HCT116 (cell line): ENCODE measurements at regions not wholly inside any gene's neighbourhood (a gene's known extent, or its start where the extent isn't known, plus 50 kb on each side); places are given as distances from the start of the nearest gene placed in this dataset.
A peak's percentile ranks its signal among the peaks of the same experiment; 100 is the strongest.

Experiments
- ATAC-seq: fragments of 200-7000 bp; cut with Tn5 transposase; 2 replicates; pipeline ENCODE4 v1.9.1; 2020; ENCODE audit warnings: mild to moderate bottlenecking, moderate library complexity
- BruUV-seq: library from RNA; stranded (reverse); fragments of 400-500 nt; replicated peaks from 2 replicates; lab custom pipeline; 2021; lab: Mats Ljungman, UMichigan
- CTCF ChIA-PET: fragments of 300-600 bp; sonication (Branson Sonifier 250); formaldehyde crosslinking; loops from one replicate; lab custom pipeline; 2021; ENCODE audit warnings: antibody characterized with exemption; lab: Charles Lee
- POLR2A ChIA-PET: fragments of 300-600, 350-600 bp; sonication (Branson Sonifier 250); formaldehyde crosslinking; loops from one replicate; lab custom pipeline; 2021; ENCODE audit warnings: antibody characterized with exemption; lab: Charles Lee
- RAD21 ChIA-PET, 2 experiments: fragments of 300-600 bp; sonication (Branson Sonifier 250); formaldehyde crosslinking; loops; one replicate each; lab custom pipeline; 2023; ENCODE audit warnings: low total read pairs in 2 of 2; ENCODE audit not compliant: uncharacterized antibody in 2 of 2, unreplicated experiment in 2 of 2, low non-redundant PET in 1 of 2; lab: Charles Lee
- DNase-seq: peaks from one replicate; pipeline ENCODE4 v3.0.0-alpha.2; 2010; ENCODE audit warnings: low read depth, low spot score
- H2AFZ ChIP-seq: fragments of 200-600 bp; shearing (Covaris generic), sonication (generic); 2 replicates; pipeline ENCODE4 v1.6.1; 2017; ENCODE audit warnings: low read depth, mixed run types, mixed read lengths, antibody characterized with exemption, low read length; ENCODE audit not compliant: poor library complexity, severe bottlenecking
- H3K27ac ChIP-seq: 2 replicates; pipeline ENCODE4 v1.5.1; 2012; ENCODE audit warnings: low read depth, low read length
- H3K27me3 ChIP-seq: fragments of 200-600 bp; sonication (generic); 2 replicates; pipeline ENCODE4 v1.6.1; 2016; ENCODE audit warnings: mixed run types, low read length, mixed read lengths; ENCODE audit not compliant: insufficient read depth
- H3K36me3 ChIP-seq, 2 experiments: fragments of 200-500 bp in 1 of 2; fragments of 200-600 bp in 1 of 2; sonication (Bioruptor generic) in 1 of 2; sonication (generic) in 1 of 2; 2 replicates each; pipeline versions ENCODE4 v1.5.1 to v1.6.1; 2014 to 2016; ENCODE audit warnings: low read length in 2 of 2, inconsistent platforms in 1 of 2, mixed read lengths in 1 of 2, mixed run types in 1 of 2; ENCODE audit not compliant: insufficient read depth in 2 of 2, control insufficient read depth in 1 of 2
- H3K4me1 ChIP-seq, 2 experiments: fragments of 200-600 bp in 1 of 2; sonication (generic) in 1 of 2; 2 replicates each; pipeline versions ENCODE4 v1.5.1 to v1.6.1; 2012 to 2017; ENCODE audit warnings: low read length in 2 of 2, inconsistent platforms in 1 of 2, mild to moderate bottlenecking in 1 of 2, mixed read lengths in 1 of 2, mixed run types in 1 of 2, moderate library complexity in 1 of 2; ENCODE audit not compliant: insufficient read depth in 2 of 2, control insufficient read depth in 1 of 2
- H3K4me2 ChIP-seq: fragments of 200-600 bp; sonication (generic); 2 replicates; pipeline ENCODE4 v1.6.1; 2017; ENCODE audit warnings: mixed run types, low read length, mixed read lengths
- H3K4me3 ChIP-seq, 2 experiments: fragments of 200-600 bp in 1 of 2; sonication (generic) in 1 of 2; replicated peaks in 1 of 2; 2 replicates each; pipeline ENCODE4 v1.5.1; 2011 to 2016; ENCODE audit warnings: low read length in 2 of 2, control low read depth in 1 of 2, low read depth in 1 of 2, mild to moderate bottlenecking in 1 of 2, mixed read lengths in 1 of 2, mixed run types in 1 of 2
- H3K79me2 ChIP-seq: fragments of 200-600 bp; sonication (generic); 2 replicates; pipeline ENCODE4 v1.6.1; 2017; ENCODE audit warnings: mild to moderate bottlenecking, mixed run types, low read length, moderate library complexity, mixed read lengths; ENCODE audit not compliant: insufficient read depth
- H3K9ac ChIP-seq: fragments of 200-600 bp; sonication (generic); 2 replicates; pipeline ENCODE4 v1.6.1; 2016; ENCODE audit warnings: low read length, mixed read lengths
- H3K9me2 ChIP-seq: fragments of 200-600 bp; sonication (generic), shearing (Covaris generic); 2 replicates; pipeline ENCODE4 v1.6.1; 2017; ENCODE audit warnings: mixed run types, mild to moderate bottlenecking, moderate library complexity; ENCODE audit not compliant: insufficient read depth
- H3K9me3 ChIP-seq, 2 experiments: fragments of 200-500 bp in 1 of 2; fragments of 200-600 bp in 1 of 2; sonication (Bioruptor generic) in 1 of 2; sonication (generic) in 1 of 2; 2 replicates each; pipeline ENCODE4 v1.6.1; 2014 to 2017; ENCODE audit warnings: low read length in 2 of 2, mixed read lengths in 2 of 2, inconsistent platforms in 1 of 2, low read depth in 1 of 2, mild to moderate bottlenecking in 1 of 2, mixed run types in 1 of 2, moderate library complexity in 1 of 2; ENCODE audit not compliant: control insufficient read depth in 1 of 2, insufficient read depth in 1 of 2
- H4K20me1 ChIP-seq: fragments of 200-600 bp; sonication (generic), shearing (Covaris generic); 2 replicates; pipeline ENCODE4 v1.6.1; 2017; ENCODE audit warnings: mixed run types, mild to moderate bottlenecking, moderate library complexity; ENCODE audit not compliant: insufficient read depth
- ATF3 ChIP-seq: IDR thresholded peaks from 2 replicates; pipeline ENCODE4 v1.6.1; 2012
- CBX3 ChIP-seq: IDR thresholded peaks from 2 replicates; pipeline ENCODE4 v1.6.1; 2012; ENCODE audit warnings: low read depth
- CEBPB ChIP-seq: IDR thresholded peaks from 2 replicates; pipeline ENCODE4 v1.6.1; 2012; ENCODE audit warnings: low read depth
- EZH2 ChIP-seq: fragments of 200-600 bp; sonication (generic); IDR thresholded peaks from 2 replicates; pipeline ENCODE4 v1.6.1; 2017; ENCODE audit warnings: antibody characterized with exemption, mixed run types
- EZH2phosphoT487 ChIP-seq: fragments of 200-600 bp; IDR thresholded peaks from 2 replicates; pipeline ENCODE4 v1.6.1; 2018; ENCODE audit warnings: antibody characterized with exemption, borderline replicate concordance
- JUND ChIP-seq: IDR thresholded peaks from 2 replicates; pipeline ENCODE4 v1.6.1; 2012
- POLR2A ChIP-seq: IDR thresholded peaks from 2 replicates; pipeline ENCODE4 v1.7.0; 2011; ENCODE audit warnings: borderline replicate concordance; ENCODE audit not compliant: insufficient read depth, insufficient read length; ENCODE audit errors: extremely low read depth
- POLR2AphosphoS5 ChIP-seq: IDR thresholded peaks from 2 replicates; pipeline ENCODE4 v1.6.1; 2011; ENCODE audit warnings: mild to moderate bottlenecking, low read depth, low read length, moderate library complexity
- SIN3A ChIP-seq: IDR thresholded peaks from 2 replicates; pipeline ENCODE4 v1.6.1; 2012; ENCODE audit warnings: low read depth
- YY1 ChIP-seq: IDR thresholded peaks from 2 replicates; pipeline ENCODE4 v1.6.1; 2011; ENCODE audit warnings: low read length, low read depth, moderate library complexity, mild to moderate bottlenecking; ENCODE audit not compliant: insufficient replicate concordance; ENCODE audit errors: extremely low read depth
- ZBTB33 ChIP-seq: IDR thresholded peaks from 2 replicates; pipeline ENCODE4 v1.6.1; 2011; ENCODE audit warnings: mild to moderate bottlenecking, low read length, moderate library complexity; ENCODE audit not compliant: insufficient replicate concordance; ENCODE audit errors: extremely low read depth
- ZFX ChIP-seq: fragments of 450-650 bp; IDR thresholded peaks from 2 replicates; pipeline ENCODE4 v1.6.1; 2017
- intact Hi-C: fragments of 100-400 bp; cut with micrococcal nuclease; formaldehyde crosslinking; loops from 2 replicates; pipeline ENCODE4 v1.10.0; 2022

GRCh38 chr3:148585671-148586379 lies 111.9 kb upstream of the AGTR1 start:
- H4K20me1 ChIP-seq, result no peaks in the 10 kb centered on the region
- ATAC-seq, result no peak
- no peaks in the 10 kb centered on the region for H3K9me2 ChIP-seq
- H3K27ac ChIP-seq, result no peak overlapping the region
- ChIA-PET CTCF (no interaction called here), RAD21 (no interaction called here), POLR2A (interaction anchor here (0.8 kb wide), 1 partner anchor 11 kb away, joined by 3 read pairs; no protein-coding TSS in a partner anchor)
- H3K4me3 ChIP-seq, result no peak overlapping the region
- no peaks in the 10 kb centered on the region for H3K79me2 ChIP-seq
- H2AFZ ChIP-seq, result peak overlapping the region; percentile 21
- intact Hi-C loops, result no loop called here
- no peaks in the 10 kb centered on the region for H3K9me3 ChIP-seq
- no peak overlapping the region for H3K9ac ChIP-seq
- DNase-seq, result no peak
- no peak for TF ChIP-seq ATF3
- TF ChIP-seq CBX3, result no peak
- TF ChIP-seq ZFX, result no peak
- no peak for TF ChIP-seq POLR2AphosphoS5
- no peak for TF ChIP-seq YY1
- no peak for TF ChIP-seq ZBTB33
- no peak for TF ChIP-seq EZH2phosphoT487
- no peak for TF ChIP-seq SIN3A
- TF ChIP-seq EZH2, result no peak
- no peak for TF ChIP-seq POLR2A
- no peak for TF ChIP-seq JUND
- no peak for TF ChIP-seq CEBPB
- no peaks in the 10 kb centered on the region for H3K36me3 ChIP-seq
- BruUV-seq, result no TSS peak
- H3K27me3 ChIP-seq, result no peaks in the 10 kb centered on the region
- H3K4me2 ChIP-seq, result no peak overlapping the region
- H3K4me1 ChIP-seq, result no peaks in the 10 kb centered on the region
